Hematopoietic multipotent progenitor cell treated with erythropoietin and hydrocortisone succinate and interleukin-3 and kit ligand, for 17 days (in vitro differentiated cells): ENCODE measurements at regions not wholly inside any gene's neighbourhood (a gene's known extent, or its start where the extent isn't known, plus 50 kb on each side); places are given as distances from the start of the nearest gene placed in this dataset.

Source experiments
- DNase-seq: peaks from one replicate; pipeline ENCODE4 v3.0.0-alpha.2; 2015; ENCODE audit warnings: low spot score

DNA sequence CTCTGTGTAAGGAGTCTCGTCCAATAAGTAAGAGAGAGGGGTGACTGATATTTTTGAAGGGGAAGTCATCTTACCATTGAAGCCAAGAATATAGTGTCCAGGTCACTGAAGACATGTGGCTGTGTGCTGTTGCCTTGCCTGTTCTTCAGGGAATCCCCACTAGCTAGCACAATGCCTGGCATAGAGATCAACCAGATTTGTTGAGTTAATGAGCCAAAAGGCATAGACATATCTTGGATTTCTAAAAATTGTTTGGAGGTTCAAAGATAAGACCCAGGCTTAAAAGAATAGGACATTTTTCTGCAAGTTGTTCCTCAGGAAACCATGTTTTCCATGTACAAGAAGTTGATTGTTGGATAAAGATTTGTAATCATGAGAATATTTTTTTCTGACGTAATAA lies 119.3 kb upstream of the DKK2 start:
- no peak for DNase-seq

DNA sequence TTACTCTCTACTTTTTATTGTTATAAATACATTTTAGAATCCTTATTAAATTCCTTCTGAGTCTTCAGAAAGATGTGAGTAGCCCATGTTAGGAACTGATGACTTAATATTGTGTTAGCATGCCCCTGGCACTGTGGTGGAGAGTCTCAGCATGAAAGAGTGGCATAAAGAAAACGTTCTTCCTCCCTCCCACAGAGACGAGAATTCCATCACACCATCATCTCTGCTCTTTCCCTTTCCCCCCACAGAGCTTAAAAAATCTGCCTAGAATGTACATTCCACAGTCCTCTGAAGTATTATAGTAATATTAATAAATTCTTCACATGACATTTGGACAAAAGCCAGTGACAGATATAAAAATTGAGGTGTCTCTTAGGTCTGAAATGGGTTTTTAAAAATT lies 117.8 kb upstream of the DKK2 start:
- no peak for DNase-seq

DNA sequence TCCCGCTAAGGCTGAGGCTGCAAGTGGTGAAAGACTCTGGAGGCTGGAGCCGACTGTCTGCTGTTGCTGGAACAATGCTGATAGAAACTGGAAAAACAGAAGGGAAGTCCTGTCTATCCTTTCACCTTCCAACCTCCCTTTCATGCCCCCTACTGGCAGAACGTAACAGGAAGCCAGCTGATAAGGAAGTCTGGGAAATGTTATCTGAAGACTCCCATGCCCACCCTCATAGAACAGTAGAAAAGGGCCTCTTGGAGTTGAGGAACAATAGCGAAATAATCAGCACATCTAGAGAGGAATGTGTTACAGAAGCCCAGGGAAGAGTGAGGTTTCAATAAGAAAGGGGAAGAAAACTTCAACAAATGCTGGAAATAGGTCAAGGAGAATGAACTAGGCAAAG lies 117.1 kb upstream of the DKK2 start:
- no peak for DNase-seq

DNA sequence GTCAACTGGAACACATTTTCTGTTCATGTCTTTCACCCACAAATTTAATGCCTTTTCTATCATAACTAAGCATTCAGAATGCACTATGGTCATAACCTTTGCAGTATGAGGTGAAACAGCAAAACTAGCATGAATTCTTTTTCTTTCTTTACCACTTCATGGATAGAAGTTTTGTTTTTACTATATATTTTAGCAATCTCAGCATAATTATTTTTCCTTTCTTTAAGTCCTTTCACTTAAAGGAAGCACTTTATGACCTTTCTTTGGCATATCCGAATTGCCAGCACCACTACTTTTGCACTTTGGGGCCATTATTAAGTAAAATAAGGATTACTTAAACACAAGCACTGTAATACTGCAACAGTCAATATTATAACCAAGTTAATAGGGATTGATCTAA lies 115.1 kb upstream of the DKK2 start:
- DNase-seq = no peak

DNA sequence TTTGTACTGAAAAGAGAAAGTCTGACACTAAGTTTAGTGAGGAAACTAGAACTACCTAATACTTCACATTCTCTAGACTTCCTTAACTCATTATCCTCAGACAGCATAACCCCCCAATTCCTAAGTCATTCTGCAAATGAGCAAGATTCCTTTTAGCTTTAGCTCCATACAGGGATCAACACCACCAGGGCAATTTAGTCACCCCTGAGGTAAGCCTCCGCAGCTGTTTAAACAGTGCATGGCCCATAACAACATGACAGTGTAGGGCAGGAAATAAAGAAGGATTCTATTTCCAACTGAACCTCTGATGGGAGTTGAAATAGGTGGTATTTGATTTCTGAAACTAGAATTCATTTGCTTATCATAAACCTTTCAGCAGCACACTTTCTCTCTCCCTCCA lies 112.8 kb upstream of the DKK2 start:
- no peak for DNase-seq

DNA sequence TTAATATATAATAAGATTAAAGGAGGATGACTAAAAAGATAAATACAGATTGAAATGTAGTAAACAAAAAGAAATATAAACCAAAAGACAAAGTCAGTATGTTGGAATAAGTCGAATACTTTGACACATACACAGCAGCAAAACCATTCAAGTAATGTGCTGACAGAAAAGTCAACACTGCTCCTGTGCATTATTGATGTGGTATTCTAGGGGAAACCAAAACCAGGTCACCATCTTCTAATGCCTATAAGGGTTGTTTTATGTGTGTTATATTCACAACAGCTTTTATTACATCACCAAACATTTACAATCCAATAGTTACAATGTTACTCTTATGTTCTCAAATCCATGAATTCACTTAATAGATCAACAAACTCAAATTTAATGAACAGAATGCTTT lies 111.8 kb upstream of the DKK2 start:
- no peak for DNase-seq

DNA sequence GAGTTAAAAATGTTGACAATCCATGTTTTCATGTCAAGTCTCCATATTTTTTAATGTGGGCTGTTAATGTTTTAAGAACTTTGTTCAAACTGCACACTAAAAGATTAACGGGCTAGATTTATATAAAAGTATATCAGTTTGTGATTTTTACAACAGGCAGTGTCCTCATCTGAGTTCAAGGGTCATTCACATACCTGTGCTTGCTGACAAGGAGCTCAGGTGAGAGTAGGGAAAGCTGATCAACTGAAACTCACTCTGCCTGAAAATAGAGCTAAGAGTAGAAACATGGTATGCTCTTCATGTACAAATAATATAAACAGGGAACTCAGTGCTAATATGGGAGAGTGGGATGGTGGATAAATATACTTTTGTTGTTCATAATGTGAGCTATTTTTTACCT lies 102.3 kb upstream of the DKK2 start:
- no peak for DNase-seq

DNA sequence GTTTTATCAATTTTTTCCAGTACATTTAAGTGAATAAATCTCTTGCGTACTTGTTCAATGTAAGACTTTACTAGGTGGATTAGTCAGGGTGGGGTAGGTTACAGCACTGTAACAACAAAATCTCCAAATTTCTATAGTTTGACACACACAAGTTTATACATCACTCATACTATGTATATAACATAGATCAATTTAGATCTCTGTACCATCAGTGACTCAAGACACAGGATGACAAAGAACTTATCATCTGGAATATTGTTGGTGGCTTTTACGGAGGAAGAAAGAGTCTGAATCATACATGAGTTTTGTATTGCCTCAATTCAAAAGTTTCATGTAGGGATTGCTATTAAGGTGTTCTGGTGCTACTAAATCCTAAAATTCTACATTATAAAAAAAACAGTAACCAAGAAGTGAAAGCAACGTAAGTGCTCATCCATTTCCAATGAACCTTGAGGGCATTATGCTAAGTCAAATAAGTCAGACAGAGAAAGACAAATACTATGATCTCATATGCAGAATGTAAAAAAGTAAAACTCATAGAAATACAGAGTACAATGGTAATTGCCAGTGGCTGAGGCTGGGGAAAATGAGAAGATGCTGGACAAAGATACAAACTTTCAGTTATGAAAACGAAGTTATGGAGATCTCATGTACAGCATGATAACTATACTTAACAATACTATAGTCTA lies 98.0 kb upstream of the DKK2 start:
- DNase-seq = no peak

DNA sequence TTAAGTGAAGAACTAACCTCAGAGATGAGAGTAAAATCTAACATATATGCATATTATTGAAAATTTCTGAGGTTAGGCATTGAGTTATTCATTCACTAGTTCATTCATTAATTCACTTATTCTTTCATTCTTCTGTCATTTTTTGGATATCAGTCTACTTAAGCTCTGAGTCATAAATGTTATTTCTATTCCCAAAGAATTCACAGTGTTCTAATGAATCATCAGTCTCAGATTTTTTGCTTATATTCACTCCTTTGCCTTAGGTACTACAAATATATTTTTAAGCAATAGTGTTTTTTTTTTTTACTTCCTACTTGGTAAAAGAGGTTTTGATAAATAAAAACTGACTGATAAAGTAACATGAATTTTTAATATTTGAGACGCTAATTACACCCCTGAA lies 95.2 kb upstream of the DKK2 start:
- DNase-seq = no peak

DNA sequence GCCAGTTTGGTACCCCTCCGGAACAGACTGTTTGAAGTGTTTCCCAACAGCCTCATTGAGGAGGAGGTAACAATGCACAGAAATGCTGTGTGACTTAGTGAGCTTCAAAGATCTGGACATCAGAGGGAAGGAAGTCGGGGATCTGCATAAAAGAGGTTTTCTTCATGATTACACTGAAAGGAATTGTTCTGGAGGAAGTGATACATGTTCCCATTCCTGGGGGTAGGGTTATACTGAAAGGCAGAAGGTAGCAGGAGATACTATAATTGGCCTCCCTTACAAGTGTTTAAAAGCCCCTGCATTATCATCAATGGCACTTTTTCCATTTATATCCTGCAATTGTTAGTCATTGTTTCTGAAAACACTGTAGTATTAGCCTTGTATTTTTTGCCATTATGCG lies 94.0 kb upstream of the DKK2 start:
- no peak for DNase-seq

DNA sequence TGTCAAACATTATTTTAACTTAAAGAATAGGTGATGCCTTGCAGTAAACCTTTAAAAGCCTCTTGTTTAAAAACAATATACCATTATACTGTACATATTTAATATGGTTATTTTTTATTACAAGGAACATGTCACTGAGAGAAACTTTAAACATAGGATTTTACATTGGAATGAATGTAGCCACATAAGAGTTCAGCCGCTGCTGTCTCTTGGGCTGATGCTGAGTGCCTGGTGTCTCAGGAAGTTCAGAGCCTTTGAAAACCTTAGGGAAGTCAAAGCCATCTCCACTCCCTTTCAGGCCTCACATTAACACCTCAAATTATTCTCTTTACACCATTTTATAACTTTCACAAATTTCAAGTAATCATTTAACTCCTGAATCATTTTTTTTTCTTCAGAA lies 93.5 kb upstream of the DKK2 start:
- no peak for DNase-seq

DNA sequence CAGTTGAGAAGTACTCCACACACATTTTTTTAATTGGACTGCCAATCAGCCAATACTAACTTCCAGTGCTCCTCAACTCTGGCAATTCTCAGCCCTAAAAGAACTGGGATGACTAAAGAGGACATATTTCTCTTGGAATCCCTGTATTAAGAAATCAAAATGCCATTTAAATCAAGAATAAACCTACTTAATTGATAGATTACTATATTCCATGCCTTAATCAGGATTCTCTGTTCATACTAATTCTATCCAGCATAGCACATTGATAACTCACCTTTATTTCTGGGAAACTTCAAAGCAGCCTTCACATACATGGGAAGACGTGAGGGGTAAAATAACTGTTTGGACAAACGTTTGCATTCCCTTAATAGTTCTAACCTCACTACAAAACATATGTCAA lies 93.0 kb upstream of the DKK2 start:
- DNase-seq = no peak

DNA sequence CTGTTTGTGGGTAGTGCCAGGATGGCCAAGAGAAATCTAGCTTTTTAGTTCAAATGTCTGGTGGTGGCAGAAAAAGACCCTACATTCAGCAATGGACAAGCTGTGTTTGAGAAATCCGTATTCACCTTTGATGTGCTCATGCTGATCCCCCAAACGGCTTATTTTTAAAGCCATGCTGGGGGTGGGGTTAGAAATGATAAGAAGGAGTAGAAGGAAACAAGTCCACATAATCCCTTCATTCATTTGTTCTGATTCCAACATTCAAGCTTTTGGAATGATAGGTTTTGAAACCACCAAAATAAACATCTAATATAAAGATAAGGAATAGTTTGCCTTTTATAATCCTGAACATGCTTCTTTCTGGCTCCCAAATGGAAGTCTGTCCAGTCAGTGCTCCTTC lies 92.0 kb upstream of the DKK2 start:
- DNase-seq = no peak

DNA sequence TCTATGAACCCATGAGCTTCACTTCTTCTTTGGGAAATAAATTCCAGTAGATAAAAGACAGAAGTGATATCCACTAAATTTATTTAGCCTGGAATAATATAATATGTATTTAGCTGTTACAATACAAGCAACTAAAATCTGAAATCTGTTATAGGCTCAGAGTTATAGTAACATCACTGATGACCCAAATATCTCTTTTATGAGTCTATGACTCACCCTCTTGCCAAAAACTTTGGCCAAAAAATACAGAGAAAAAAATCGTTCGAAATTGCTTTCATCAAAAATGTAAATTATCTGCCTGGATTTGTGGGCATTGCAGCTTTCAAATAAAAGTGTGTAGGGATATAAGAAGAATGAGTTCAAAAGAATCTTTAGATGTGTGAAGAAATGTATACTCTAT lies 89.4 kb upstream of the DKK2 start:
- DNase-seq = no peak

DNA sequence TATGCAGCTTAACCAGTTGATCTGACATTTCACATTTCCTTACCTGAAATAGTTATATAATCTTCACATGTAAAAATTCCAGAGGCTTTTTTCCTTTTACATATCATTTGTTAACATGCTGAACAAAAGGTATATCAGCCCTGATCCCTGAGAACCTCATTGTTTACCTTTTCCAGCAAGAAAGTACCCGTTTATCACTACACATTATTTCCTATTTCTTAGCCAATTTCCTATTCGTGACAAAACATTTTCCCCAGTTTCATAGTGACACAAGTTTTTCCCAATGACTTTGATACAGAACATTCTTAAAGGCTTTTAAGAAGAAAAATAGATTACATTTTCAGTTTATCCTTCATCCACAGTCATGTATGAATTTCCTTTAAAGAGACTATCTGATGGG lies 86.6 kb upstream of the DKK2 start:
- DNase-seq = no peak

DNA sequence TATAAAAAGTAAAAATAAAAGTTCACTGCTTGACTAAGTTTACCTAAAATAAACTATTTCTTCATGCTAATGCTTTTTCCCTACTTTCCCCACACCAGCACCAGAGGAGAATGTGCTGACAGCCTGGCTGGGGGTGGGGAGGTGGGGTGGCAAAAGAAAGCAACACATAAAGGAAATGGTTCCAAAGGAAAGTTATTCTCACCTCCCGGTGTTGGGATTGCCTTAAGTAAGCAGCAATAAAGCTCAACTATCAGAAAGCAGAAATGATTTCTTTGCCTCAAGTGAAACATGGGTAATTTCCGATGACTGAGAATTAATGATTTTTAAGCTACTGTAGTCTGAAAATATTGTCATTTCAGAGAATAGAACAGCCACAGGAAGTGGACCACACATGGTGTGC lies 84.5 kb upstream of the DKK2 start:
- DNase-seq = no peak

DNA sequence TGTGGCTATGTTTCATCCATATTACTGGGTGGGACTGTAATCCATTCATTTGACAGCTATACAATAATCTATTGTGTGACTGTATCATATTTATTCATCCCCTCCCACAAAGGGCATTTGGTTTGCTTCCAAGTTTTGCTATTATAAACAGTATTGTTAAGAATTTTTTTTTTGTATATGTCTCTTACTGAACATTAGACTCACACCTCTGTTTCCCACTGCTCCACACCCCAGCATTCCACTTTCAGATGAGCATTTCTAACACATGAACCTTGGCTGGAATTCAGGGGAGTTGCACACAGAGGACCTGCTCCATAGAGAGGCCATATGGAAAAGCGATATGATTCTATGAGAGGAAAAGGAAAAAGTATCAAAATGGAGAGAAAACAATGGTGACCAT lies 81.6 kb upstream of the DKK2 start:
- DNase-seq = no peak

DNA sequence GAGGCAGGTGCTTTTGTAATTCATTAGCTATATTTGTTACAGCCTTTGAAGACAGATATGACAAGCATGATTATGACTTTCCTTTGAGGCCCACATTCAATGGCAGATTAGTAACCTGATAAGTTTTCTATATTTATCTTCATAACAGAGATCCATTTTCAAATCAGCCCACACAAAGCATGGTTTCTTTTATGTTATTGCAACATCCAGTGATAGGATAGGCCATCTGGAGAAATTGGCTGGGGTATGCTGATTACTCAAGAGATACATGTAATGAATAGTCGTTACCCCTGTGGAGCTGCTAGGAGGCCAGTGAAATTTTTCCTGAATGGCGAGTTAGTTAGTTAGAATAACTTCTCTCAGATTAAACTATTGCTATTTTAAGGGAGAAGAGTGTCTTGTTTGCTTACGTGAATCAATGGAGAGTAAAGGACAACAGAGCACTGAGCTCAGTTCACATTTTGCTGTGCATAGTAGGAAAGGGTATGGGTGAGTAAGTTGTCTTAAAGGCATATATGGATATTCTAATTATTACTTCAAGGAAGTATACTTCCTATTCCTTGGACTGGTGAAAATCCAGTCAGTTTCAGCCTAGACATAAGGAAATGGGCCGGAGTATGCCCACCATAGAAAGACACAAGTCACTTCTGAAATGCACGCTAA lies 79.2 kb upstream of the DKK2 start:
- DNase-seq = no peak

DNA sequence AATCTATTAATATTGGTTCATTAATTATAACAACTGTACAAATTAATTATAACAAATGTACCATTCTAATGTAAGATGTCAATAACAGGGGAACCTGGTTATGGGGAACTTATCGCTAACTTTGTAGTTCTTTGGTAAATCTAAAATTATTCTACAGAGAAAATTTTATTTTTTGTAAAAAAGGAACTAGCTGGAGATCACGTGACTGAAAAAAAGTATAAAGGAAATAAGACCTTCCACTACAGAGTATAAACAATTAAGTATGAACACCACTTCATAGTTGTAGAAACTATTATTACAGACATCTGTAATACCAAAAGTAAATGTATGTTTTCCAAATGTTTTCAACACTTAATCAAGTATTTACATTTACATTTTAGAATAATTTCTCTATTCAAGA lies 77.9 kb upstream of the DKK2 start:
- no peak for DNase-seq

DNA sequence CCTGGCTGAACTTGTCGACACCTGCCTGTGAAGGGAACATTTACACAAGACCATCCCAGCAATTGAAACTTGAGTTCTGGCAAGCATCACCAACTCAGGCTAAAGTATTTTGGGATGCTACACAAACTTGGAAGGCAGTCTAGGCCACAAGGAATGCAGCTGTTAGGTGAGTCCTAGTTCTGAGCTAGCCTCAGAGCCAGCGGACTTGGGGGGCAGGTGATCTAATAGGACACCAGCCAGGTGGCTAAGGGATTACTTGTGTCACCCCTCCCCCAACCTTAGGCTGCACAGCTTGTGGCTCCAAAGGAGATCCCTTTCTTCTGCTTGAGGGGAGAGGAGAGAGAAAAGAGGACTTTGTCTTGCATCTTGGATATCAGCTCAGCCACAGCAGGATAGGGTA lies 62.3 kb upstream of the DKK2 start:
- DNase-seq = no peak

DNA sequence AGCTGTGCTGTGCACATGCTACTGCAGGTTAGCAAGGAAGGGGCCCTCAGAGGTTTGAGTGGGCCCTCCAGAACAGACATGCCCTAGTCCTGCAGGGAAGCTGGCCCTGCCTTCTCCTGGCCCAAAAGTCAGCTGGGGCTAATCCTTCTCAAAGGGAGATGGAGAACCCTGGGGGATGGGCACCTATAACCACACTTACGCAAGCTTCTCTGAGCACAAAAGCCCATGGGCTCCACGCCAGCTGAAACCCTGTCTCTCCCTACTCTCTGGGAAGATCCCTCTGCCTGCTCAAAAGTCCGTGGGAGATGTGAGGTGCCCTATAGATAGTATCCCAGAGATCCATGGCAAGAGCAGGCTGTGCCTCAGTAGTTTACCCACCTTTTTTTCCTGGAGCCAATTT lies 58.9 kb upstream of the DKK2 start:
- DNase-seq = no peak

DNA sequence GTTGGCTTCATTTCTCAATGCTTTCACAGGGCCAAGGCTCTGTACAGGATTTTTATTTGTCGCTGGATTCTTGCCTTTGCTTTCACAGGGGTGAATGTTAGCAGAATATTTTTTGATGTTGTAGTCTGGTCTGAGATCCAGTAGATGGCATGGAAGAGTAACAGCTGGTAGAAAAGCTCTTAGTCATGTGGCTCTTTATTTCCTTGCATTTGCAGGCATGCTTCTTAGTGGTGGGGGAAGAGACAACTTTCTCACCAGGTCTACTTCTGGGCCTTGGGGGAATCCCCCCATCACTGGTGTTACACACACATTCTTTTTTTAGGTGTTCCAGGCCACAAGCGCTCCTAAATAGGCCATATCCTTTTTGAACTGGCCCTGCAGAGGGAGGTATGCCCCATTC lies 58.2 kb upstream of the DKK2 start:
- no peak for DNase-seq
